Loucy (cell line): ENCODE measurements at regions not wholly inside any gene's neighbourhood (a gene's known extent, or its start where the extent isn't known, plus 50 kb on each side); places are given as distances from the start of the nearest gene placed in this dataset.

ENCODE experiments used
- H2AFZ ChIP-seq: fragments of 200-600 bp; sonication (generic); 2 replicates; pipeline ENCODE4 v1.6.0; 2016; ENCODE audit warnings: antibody characterized with exemption, mild to moderate bottlenecking, low read length, moderate library complexity
- H3F3A ChIP-seq: fragments of 200-600 bp; 2 replicates; pipeline ENCODE4 v1.6.0; 2016; ENCODE audit warnings: antibody characterized with exemption, low read depth, mild to moderate bottlenecking
- H3K27me3 ChIP-seq: fragments of 200-600 bp; sonication (generic); 2 replicates; pipeline ENCODE4 v1.6.1; 2014; ENCODE audit warnings: low read length, mild to moderate bottlenecking; ENCODE audit not compliant: insufficient read depth, poor library complexity, severe bottlenecking
- H3K36me3 ChIP-seq: fragments of 200-600 bp; sonication (generic); 2 replicates; pipeline ENCODE4 v1.6.1; 2016; ENCODE audit warnings: low read length; ENCODE audit not compliant: insufficient read depth
- H3K4me1 ChIP-seq: fragments of 200-600 bp; sonication (generic); 2 replicates; pipeline ENCODE4 v1.5.1; 2014; ENCODE audit warnings: low read length, mild to moderate bottlenecking; ENCODE audit not compliant: insufficient read depth, poor library complexity, severe bottlenecking
- H3K4me2 ChIP-seq: fragments of 200-600 bp; sonication (generic); 2 replicates; pipeline ENCODE4 v1.6.0; 2014; ENCODE audit warnings: antibody characterized with exemption, low read length, low read depth, mild to moderate bottlenecking; ENCODE audit not compliant: poor library complexity, severe bottlenecking
- H3K4me3 ChIP-seq: fragments of 200-600 bp; sonication (generic); 2 replicates; pipeline ENCODE4 v1.5.1; 2014; ENCODE audit warnings: low read length, mild to moderate bottlenecking, mixed read lengths; ENCODE audit not compliant: poor library complexity, severe bottlenecking
- H3K79me2 ChIP-seq: fragments of 200-600 bp; sonication (generic); 2 replicates; pipeline ENCODE4 v1.6.1; 2014; ENCODE audit warnings: low read length; ENCODE audit not compliant: insufficient read depth
- H3K9ac ChIP-seq: fragments of 200-600 bp; sonication (generic); 2 replicates; pipeline ENCODE4 v1.6.0; 2014; ENCODE audit warnings: mild to moderate bottlenecking, low read depth, low read length, moderate library complexity; ENCODE audit not compliant: poor library complexity, severe bottlenecking
- H3K9me2 ChIP-seq: fragments of 200-600 bp; sonication (generic); replicated peaks from 2 replicates; pipeline ENCODE4 v1.6.1; 2016; ENCODE audit warnings: low read depth, low read length, mixed read lengths
- H3K9me3 ChIP-seq: fragments of 200-600 bp; sonication (generic); 2 replicates; pipeline ENCODE4 v1.6.1; 2014; ENCODE audit warnings: mild to moderate bottlenecking, antibody characterized with exemption, low read length, low read depth; ENCODE audit not compliant: insufficient read depth
- H4K20me1 ChIP-seq: fragments of 200-600 bp; sonication (generic); 2 replicates; pipeline ENCODE4 v1.6.0; 2014; ENCODE audit warnings: antibody characterized with exemption, low read length, mild to moderate bottlenecking; ENCODE audit not compliant: insufficient read depth, poor library complexity, severe bottlenecking
- CTCF ChIP-seq: fragments of 200-600 bp; sonication (generic); conservative IDR thresholded peaks from 2 replicates; pipeline ENCODE4 v1.5.1; 2014; ENCODE audit warnings: mild to moderate bottlenecking, antibody characterized with exemption, low read length
- EZH2phosphoT487 ChIP-seq: fragments of 200-600 bp; IDR thresholded peaks from 2 replicates; pipeline ENCODE4 v1.6.1; 2018; ENCODE audit warnings: antibody characterized with exemption, mild to moderate bottlenecking, moderate library complexity, borderline replicate concordance

GRCh38 chr9:103928442-103928841, 165.7 kb upstream of the SMC2 start:
- no peaks in the 10 kb centered on the region for H3K36me3 ChIP-seq
- H3K27me3 ChIP-seq: no peaks in the 10 kb centered on the region
- TF ChIP-seq CTCF: no peak
- no peak for TF ChIP-seq EZH2phosphoT487
- no peaks in the 10 kb centered on the region for H4K20me1 ChIP-seq
- no peak overlapping the region for H3K9ac ChIP-seq
- no peaks in the 10 kb centered on the region for H3K79me2 ChIP-seq
- no peak overlapping the region for H3K4me3 ChIP-seq
- H2AFZ ChIP-seq: no peak overlapping the region
- no peak overlapping the region for H3K4me2 ChIP-seq
- no peaks in the 10 kb centered on the region for H3K4me1 ChIP-seq
- no peaks in the 10 kb centered on the region for H3K9me3 ChIP-seq
- no peaks in the 10 kb centered on the region for H3K9me2 ChIP-seq
- H3F3A ChIP-seq: no peaks in the 10 kb centered on the region

GRCh38 chr9:103941104-103941503, 153.0 kb upstream of the SMC2 start:
- TF ChIP-seq EZH2phosphoT487: no peak
- TF ChIP-seq CTCF: no peak
- Histone ChIP-seq H3K4me3 (no peak overlapping the region), H4K20me1 (no peaks in the 10 kb centered on the region), H3K36me3 (no peaks in the 10 kb centered on the region), H3K4me2 (no peak overlapping the region), H3K9ac (no peak overlapping the region), H3K9me2 (no peaks in the 10 kb centered on the region; the same call in 1 of the 2 replicates), H3K27me3 (no peaks in the 10 kb centered on the region), H3K4me1 (no peaks in the 10 kb centered on the region), H3K9me3 (no peaks in the 10 kb centered on the region), H3K79me2 (no peaks in the 10 kb centered on the region), H3F3A (no peaks in the 10 kb centered on the region), H2AFZ (no peak overlapping the region)

GRCh38 chr9:103942200-103942599, 151.9 kb upstream of the SMC2 start:
- no peak overlapping the region for H3K4me3 ChIP-seq
- no peaks in the 10 kb centered on the region for H3F3A ChIP-seq
- no peaks in the 10 kb centered on the region for H3K4me1 ChIP-seq
- no peak overlapping the region for H2AFZ ChIP-seq
- no peaks in the 10 kb centered on the region for H3K9me3 ChIP-seq
- H3K4me2 ChIP-seq: no peak overlapping the region
- no peaks in the 10 kb centered on the region for H3K36me3 ChIP-seq
- H3K79me2 ChIP-seq: no peaks in the 10 kb centered on the region
- no peaks in the 10 kb centered on the region for H3K27me3 ChIP-seq
- no peak overlapping the region for H3K9ac ChIP-seq
- H4K20me1 ChIP-seq: no peaks in the 10 kb centered on the region
- no peak for TF ChIP-seq EZH2phosphoT487
- TF ChIP-seq CTCF: no peak
- no peaks in the 10 kb centered on the region; the same call in 1 of the 2 replicates for H3K9me2 ChIP-seq
